Gastroesophageal sphincter (tissue), 4 donors: ENCODE measurements at regions not wholly inside any gene's neighbourhood (a gene's known extent, or its start where the extent isn't known, plus 50 kb on each side); places are given as distances from the start of the nearest gene placed in this dataset.

ENCODE experiments used
- ATAC-seq: fragments of 150-250 bp; one replicate; pipeline ENCODE4 v1.9.1; 2016; ENCODE audit warnings: mild to moderate bottlenecking, moderate library complexity
- H3K27ac ChIP-seq, 4 donors: fragments of 200-600 bp; sonication (generic) in 3 of 4; 1 replicate in 3 of 4; 2 replicates in 1 of 4; pipeline ENCODE4 v1.5.1; 2016 to 2019
- H3K27me3 ChIP-seq: fragments of 200-600 bp; sonication (generic); one replicate; pipeline ENCODE4 v1.5.1; 2019
- H3K36me3 ChIP-seq, 2 donors: fragments of 200-600 bp; sonication (generic); one replicate each; pipeline ENCODE4 v1.5.1; 2019; ENCODE audit warnings: control low read depth in 1 of 2
- H3K4me1 ChIP-seq, 3 donors: fragments of 200-600 bp; sonication (generic); 1 replicate in 2 of 3; 2 replicates in 1 of 3; pipeline ENCODE4 v1.5.1; 2016 to 2019; ENCODE audit warnings: control low read depth in 2 of 3
- H3K4me3 ChIP-seq, 2 donors: fragments of 200-600 bp; sonication (generic); one replicate each; pipeline ENCODE4 v1.5.1; 2019; ENCODE audit warnings: mild to moderate bottlenecking in 1 of 2, moderate library complexity in 1 of 2
- H3K9me3 ChIP-seq, 3 donors: fragments of 200-600 bp; sonication (generic); one replicate each; pipeline ENCODE4 v1.5.1; 2017 to 2019; ENCODE audit warnings: control low read depth in 2 of 3
- EP300 ChIP-seq: sonication (generic); formaldehyde crosslinking; IDR thresholded peaks from one replicate; pipeline ENCODE4 v1.6.1; 2017; ENCODE audit warnings: antibody characterized with exemption, mild to moderate bottlenecking
- POLR2A ChIP-seq, 2 donors: fragments of 450-650 bp; IDR thresholded peaks; one replicate each; pipeline ENCODE4 v1.6.1; 2017; ENCODE audit warnings: antibody characterized with exemption in 2 of 2, mild to moderate bottlenecking in 2 of 2, moderate library complexity in 1 of 2
- POLR2AphosphoS5 ChIP-seq: sonication (generic); formaldehyde crosslinking; IDR thresholded peaks from one replicate; pipeline ENCODE4 v1.6.1; 2017; ENCODE audit warnings: antibody characterized with exemption
- WGBS, 2 donors: methylation state at CpG; one replicate each; pipeline ENCODE4 v1.1.5; 2018; ENCODE audit warnings: low coverage in 1 of 2; 5-methylcytosine and 5-hydroxymethylcytosine counted together
- TF ChIP-seq, protein P1 (sequence below), 4 experiments: fragments of 200-600 bp in 2 of 4; fragments of 450-650 bp in 2 of 4; sonication (generic) in 1 of 4; IDR thresholded peaks; one replicate each; pipeline ENCODE4 v1.5.1; 2017 to 2019; ENCODE audit warnings: antibody characterized with exemption in 4 of 4, mild to moderate bottlenecking in 2 of 4, moderate library complexity in 2 of 4

DNA sequence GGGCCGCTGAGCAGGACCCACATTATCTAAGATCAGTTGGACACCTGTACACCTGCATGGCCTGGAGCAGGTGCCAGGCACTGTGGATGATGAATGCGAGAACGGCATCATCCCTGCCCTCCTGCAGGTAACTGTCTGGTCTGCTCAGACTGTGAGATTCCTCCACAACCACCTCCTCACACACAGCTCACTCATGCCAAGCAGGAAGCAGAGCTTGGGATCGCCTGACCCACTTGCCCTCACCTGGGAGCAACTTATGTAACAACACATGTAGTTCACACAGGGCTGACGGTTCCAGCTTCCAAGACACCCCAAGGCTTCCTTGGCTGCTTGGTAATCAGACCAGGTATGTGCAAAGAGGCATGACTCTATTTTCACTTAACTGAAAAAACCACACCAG, 359.2 kb downstream of the PREX1 start:
- Histone ChIP-seq H3K4me3 (no peak overlapping the region), H3K27me3 (peaks cover 10% of the 10 kb centered on the region), H3K4me1 (peaks cover 0 to 6% (median 0%) of the 10 kb centered on the region in 3 donors), H3K36me3 (no peaks in the 10 kb centered on the region), H3K9me3 (no peaks in the 10 kb centered on the region), H3K27ac (no peak overlapping the region)
- WGBS, 2 donors: no CpG with 5 or more reads among the region's 5 CpGs
- ATAC-seq: no peak
- TF ChIP-seq, protein P1, sequence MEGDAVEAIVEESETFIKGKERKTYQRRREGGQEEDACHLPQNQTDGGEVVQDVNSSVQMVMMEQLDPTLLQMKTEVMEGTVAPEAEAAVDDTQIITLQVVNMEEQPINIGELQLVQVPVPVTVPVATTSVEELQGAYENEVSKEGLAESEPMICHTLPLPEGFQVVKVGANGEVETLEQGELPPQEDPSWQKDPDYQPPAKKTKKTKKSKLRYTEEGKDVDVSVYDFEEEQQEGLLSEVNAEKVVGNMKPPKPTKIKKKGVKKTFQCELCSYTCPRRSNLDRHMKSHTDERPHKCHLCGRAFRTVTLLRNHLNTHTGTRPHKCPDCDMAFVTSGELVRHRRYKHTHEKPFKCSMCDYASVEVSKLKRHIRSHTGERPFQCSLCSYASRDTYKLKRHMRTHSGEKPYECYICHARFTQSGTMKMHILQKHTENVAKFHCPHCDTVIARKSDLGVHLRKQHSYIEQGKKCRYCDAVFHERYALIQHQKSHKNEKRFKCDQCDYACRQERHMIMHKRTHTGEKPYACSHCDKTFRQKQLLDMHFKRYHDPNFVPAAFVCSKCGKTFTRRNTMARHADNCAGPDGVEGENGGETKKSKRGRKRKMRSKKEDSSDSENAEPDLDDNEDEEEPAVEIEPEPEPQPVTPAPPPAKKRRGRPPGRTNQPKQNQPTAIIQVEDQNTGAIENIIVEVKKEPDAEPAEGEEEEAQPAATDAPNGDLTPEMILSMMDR (IDR thresholded peaks at IDR 0.05): no peak
- no peak for TF ChIP-seq EP300
- TF ChIP-seq POLR2A (IDR thresholded peaks at IDR 0.05): no peak
- no peak for TF ChIP-seq POLR2AphosphoS5

DNA sequence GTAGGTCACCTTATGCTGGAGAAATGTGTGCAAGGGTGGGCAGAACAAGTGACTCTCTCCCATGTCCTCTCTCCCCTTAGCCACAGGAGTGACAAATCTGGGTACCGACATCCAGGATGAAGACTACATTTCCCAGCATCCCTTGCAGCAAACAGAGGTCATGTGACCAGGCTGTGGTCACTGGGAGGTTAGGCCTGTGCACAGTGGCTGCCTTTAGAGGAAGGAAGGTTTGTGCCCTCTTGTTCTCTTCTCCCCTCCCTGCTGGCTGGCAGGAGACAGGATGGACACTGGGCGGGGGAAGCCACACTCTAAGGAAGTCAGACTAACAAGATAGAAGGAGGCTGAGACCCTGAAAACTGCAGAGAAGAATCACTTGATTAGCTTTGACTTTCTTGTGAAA, 360.2 kb downstream of the PREX1 start:
- no peak for ATAC-seq
- WGBS, 2 donors: no CpG with 5 or more reads among the region's 2 CpGs
- no peak overlapping the region for H3K4me3 ChIP-seq
- peaks cover 0 to 9% (median 0%) of the 10 kb centered on the region in 3 donors for H3K4me1 ChIP-seq
- TF ChIP-seq, protein P1 (IDR thresholded peaks at IDR 0.05): no peak
- TF ChIP-seq EP300: no peak
- TF ChIP-seq POLR2A (IDR thresholded peaks at IDR 0.05): no peak
- no peak for TF ChIP-seq POLR2AphosphoS5
- H3K9me3 ChIP-seq: no peaks in the 10 kb centered on the region
- H3K27ac ChIP-seq: no peak overlapping the region
- no peaks in the 10 kb centered on the region for H3K36me3 ChIP-seq
- peaks cover 1% of the 10 kb centered on the region for H3K27me3 ChIP-seq

DNA sequence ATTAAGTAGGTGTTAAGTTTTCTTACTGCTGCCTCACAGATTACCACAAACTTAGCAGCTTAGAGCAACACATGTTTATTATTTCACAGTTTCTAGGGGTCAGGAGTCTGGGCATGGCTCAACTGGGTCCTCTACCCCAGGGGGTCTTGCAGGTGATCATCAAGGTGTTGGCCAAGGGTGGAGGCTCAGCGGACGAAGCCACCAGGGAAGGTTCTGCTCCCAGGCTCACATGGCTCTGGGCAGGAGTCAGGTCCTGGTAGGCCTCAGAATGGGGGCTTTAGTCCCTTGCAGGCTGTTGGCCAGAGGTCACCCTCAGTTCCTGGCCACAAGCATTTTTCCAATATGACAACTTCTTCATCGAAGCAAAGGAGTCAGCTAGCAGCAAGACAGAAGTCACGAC, 362.5 kb downstream of the PREX1 start:
- Histone ChIP-seq H3K27ac (no peak overlapping the region), H3K9me3 (no peaks in the 10 kb centered on the region), H3K27me3 (no peaks in the 10 kb centered on the region), H3K36me3 (no peaks in the 10 kb centered on the region), H3K4me3 (no peak overlapping the region), H3K4me1 (peaks cover 0 to 9% (median 0%) of the 10 kb centered on the region in 3 donors)
- 100% methylated on average over 2 of the region's 4 CpGs; no CpG with 5 or more reads in 1 of the 2 donors for WGBS, 2 donors
- no peak for ATAC-seq
- TF ChIP-seq, protein P1 (IDR thresholded peaks at IDR 0.05): no peak
- TF ChIP-seq EP300 (no peak), POLR2A (IDR thresholded peaks at IDR 0.05) (no peak), POLR2AphosphoS5 (no peak)

DNA sequence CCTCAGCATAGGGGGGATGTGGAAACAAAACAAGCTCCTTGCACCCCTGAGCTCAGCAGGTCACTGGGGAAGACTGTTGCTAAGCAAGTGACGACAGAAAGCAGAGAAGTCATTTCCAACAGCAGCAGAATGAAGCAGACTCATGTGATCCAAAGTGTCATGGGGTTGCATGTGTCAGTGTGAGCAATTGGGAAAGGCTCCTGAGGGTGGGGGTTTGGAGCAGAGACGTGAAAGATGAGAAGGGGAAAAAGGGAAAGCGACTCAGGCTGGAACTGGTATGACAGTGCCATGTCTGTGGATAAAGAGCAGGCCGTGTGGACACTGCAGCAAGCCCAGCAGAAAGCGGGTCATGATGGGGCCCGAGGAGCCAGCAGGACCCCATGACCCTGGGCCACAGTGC, 363.9 kb downstream of the PREX1 start:
- WGBS, 2 donors: 49 to 64% methylated on average over 6 of the region's 6 CpGs
- Histone ChIP-seq H3K4me3 (no peak overlapping the region), H3K4me1 (peaks cover 0 to 9% (median 0%) of the 10 kb centered on the region in 3 donors), H3K36me3 (no peaks in the 10 kb centered on the region), H3K27me3 (peaks cover 6% of the 10 kb centered on the region), H3K27ac (no peak overlapping the region), H3K9me3 (no peaks in the 10 kb centered on the region)
- peak; percentile 51 for ATAC-seq
- peak; percentile 43 for TF ChIP-seq POLR2AphosphoS5
- TF ChIP-seq, protein P1 (IDR thresholded peaks at IDR 0.05): no peak
- TF ChIP-seq EP300: no peak
- TF ChIP-seq POLR2A (IDR thresholded peaks at IDR 0.05): no peak

DNA sequence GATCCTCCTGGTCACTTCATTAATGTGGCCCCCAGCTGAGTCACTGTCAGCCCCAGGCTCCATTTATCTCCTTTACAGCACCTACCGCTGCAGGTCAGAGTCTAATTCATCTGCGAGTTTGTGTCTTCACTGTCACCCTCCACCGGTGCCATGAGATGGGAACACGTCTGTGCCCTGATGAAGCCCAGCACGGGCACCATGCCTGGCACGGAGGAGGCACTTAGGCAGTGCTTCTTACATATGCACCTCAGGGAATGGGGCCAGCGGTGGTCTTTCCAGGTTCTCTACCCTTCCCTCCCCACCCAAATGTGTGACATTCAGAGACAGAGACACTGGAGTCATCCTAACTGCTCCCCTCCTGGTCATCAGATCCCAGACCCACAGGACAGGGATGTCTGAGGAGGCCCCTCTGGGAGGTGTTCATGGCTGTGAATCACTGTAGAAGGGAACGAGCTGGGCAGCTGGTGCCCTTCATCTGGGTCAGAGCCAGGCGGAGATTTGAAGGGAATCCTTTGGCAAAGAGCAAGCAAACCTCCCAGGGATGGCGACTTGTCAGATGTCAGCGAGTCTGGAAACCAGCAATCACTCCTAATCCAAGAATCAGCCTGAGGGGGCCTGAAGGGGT, 364.6 kb downstream of the PREX1 start:
- Histone ChIP-seq H3K36me3 (no peaks in the 10 kb centered on the region), H3K27me3 (peaks cover 13% of the 10 kb centered on the region), H3K27ac (no peak overlapping the region), H3K4me3 (no peak overlapping the region), H3K9me3 (no peaks in the 10 kb centered on the region), H3K4me1 (peaks cover 0 to 9% (median 0%) of the 10 kb centered on the region in 3 donors)
- WGBS, 2 donors: 58 to 89% methylated on average over 3 to 5 of the region's 11 CpGs
- no peak for ATAC-seq
- TF ChIP-seq, protein P1 (IDR thresholded peaks at IDR 0.05): no peak
- TF ChIP-seq EP300 (no peak), POLR2AphosphoS5 (no peak), POLR2A (IDR thresholded peaks at IDR 0.05) (no peak)
